ENCODE measurements at regions not wholly inside any gene's neighbourhood (a gene's known extent, or its start where the extent isn't known, plus 50 kb on each side); places are given as distances from the start of the nearest gene placed in this dataset.

DNA sequence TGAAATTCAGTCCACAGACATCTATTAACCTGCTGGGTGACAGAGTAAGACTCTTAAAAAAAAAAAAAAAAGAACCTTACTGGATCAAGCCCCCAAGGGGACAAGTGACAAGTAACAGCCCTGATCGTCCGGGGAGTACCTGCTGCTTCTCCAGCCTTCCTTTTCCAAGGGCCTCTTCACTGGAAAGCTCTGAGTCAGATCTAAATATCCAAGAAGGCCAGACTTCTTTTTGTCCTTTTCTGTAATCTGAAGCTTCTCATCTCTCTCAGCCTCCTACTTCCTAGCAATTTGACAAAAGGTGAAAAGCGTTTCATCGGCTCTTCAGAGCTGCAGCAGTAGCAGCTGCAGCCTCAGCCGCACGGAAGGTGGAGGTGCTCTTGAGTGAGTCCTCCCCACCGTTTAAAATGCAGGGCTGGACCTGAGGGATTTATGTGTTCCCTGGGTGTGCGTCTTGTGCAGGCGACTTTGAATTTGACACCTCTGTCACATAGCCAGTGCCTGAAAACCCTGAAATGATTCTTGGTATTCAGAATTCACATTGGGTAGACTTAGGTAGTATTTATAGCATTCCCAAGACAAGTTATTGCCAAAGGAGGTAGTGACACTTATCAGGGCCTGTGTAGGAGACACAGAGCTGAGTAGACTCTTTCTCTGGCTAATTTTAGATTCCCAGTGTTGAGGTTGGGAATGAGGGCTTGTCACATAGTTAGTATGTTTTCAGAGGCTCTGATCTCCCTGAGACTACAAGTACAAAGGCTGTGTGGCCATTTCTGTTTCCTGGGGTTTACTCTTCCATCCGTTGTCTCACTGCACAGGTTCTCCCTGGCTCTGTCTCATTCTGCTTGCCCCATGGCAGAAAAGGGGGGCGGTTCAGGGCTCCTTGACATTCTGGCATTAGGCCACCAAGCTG is 291.2 kb upstream of the C2CD4B start:
- no peak for DNase-seq (ENCODE audit: low spot score)
- H3K36me3 ChIP-seq (ENCODE audit: insufficient read depth, low read length) = no peaks in the 10 kb centered on the region
- no TSS peak for BruUV-seq (replicated peaks)
- H3K4me1 ChIP-seq (ENCODE audit: insufficient read depth, low read length, poor library complexity, severe bottlenecking) = no peaks in the 10 kb centered on the region
- ChIA-PET POLR2A (interaction anchor here (1.1 kb wide), 1 partner anchor 10 kb away, joined by 4 read pairs; no protein-coding TSS in a partner anchor), CTCF (ENCODE audit: unreplicated experiment) (no interaction called here)
- H3K4me3 ChIP-seq (ENCODE audit: low read depth, low read length, poor library complexity, severe bottlenecking) = no peak overlapping the region
- no peaks in the 10 kb centered on the region; the same call in 1 of the 2 replicates for H4K20me1 ChIP-seq (ENCODE audit: insufficient read depth, low read length)
- H3K9me3 ChIP-seq (ENCODE audit: low read length) = no peaks in the 10 kb centered on the region
- no peaks in the 10 kb centered on the region for H3K79me2 ChIP-seq (ENCODE audit: insufficient read depth, low read depth, low read length)
- no peaks in the 10 kb centered on the region for H3K9me2 ChIP-seq (ENCODE audit: insufficient read depth, low read length)
- intact Hi-C loops (cut with micrococcal nuclease; ENCODE audit: unreplicated experiment) = no loop called here
- H3K4me2 ChIP-seq (ENCODE audit: low read length) = no peak overlapping the region
- no peak overlapping the region for H3K27ac ChIP-seq (ENCODE audit: low read depth, low read length, poor library complexity, severe bottlenecking)
- no peak for TF ChIP-seq EZH2phosphoT487 (IDR thresholded peaks at IDR 0.05; ENCODE audit: borderline replicate concordance, low read depth, low read length)
- TF ChIP-seq, protein P1, sequence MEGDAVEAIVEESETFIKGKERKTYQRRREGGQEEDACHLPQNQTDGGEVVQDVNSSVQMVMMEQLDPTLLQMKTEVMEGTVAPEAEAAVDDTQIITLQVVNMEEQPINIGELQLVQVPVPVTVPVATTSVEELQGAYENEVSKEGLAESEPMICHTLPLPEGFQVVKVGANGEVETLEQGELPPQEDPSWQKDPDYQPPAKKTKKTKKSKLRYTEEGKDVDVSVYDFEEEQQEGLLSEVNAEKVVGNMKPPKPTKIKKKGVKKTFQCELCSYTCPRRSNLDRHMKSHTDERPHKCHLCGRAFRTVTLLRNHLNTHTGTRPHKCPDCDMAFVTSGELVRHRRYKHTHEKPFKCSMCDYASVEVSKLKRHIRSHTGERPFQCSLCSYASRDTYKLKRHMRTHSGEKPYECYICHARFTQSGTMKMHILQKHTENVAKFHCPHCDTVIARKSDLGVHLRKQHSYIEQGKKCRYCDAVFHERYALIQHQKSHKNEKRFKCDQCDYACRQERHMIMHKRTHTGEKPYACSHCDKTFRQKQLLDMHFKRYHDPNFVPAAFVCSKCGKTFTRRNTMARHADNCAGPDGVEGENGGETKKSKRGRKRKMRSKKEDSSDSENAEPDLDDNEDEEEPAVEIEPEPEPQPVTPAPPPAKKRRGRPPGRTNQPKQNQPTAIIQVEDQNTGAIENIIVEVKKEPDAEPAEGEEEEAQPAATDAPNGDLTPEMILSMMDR (conservative IDR thresholded peaks at IDR 0.05; ENCODE audit: low read length) = no peak
- no peak overlapping the region for H2AFZ ChIP-seq (ENCODE audit: low read length)

DNA sequence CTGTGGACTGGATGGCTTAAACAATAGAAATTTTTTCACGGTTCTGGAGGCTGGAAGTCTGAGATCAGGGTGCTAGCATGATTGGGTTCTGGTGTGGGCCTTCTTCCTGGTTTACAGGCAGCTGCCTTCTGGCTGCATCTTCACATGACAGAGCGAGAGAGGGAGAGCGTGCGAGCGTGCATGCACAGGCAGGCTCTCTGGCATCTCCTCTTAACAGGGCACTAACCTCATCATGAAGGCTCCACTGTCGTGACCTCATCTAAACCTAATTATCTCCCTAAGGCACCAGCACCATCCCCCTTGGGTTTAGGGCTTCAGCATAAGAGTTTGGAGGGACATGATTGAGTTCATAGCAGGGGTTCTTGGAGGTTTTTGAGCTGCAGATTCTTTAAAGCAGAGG is 292.0 kb upstream of the C2CD4B start:
- no peak for TF ChIP-seq EZH2phosphoT487 (IDR thresholded peaks at IDR 0.05; ENCODE audit: borderline replicate concordance, low read depth, low read length)
- TF ChIP-seq, protein P1 (conservative IDR thresholded peaks at IDR 0.05; ENCODE audit: low read length) = no peak
- Histone ChIP-seq H4K20me1 (ENCODE audit: insufficient read depth, low read length) (no peaks in the 10 kb centered on the region; the same call in 1 of the 2 replicates), H3K27ac (ENCODE audit: low read depth, low read length, poor library complexity, severe bottlenecking) (no peak overlapping the region), H3K9me2 (ENCODE audit: insufficient read depth, low read length) (no peaks in the 10 kb centered on the region), H3K36me3 (ENCODE audit: insufficient read depth, low read length) (no peaks in the 10 kb centered on the region), H3K4me3 (ENCODE audit: low read depth, low read length, poor library complexity, severe bottlenecking) (no peak overlapping the region), H3K79me2 (ENCODE audit: insufficient read depth, low read depth, low read length) (no peaks in the 10 kb centered on the region), H3K9me3 (ENCODE audit: low read length) (no peaks in the 10 kb centered on the region), H3K4me2 (ENCODE audit: low read length) (no peak overlapping the region), H3K4me1 (ENCODE audit: insufficient read depth, low read length, poor library complexity, severe bottlenecking) (no peaks in the 10 kb centered on the region), H2AFZ (ENCODE audit: low read length) (no peak overlapping the region)
- intact Hi-C loops (cut with micrococcal nuclease; ENCODE audit: unreplicated experiment) = no loop called here
- POLR2A ChIA-PET = interaction anchor here (1.1 kb wide), 1 partner anchor 11 kb away, joined by 4 read pairs; no protein-coding TSS in a partner anchor
- BruUV-seq (replicated peaks) = no TSS peak
- CTCF ChIA-PET (ENCODE audit: unreplicated experiment) = no interaction called here
- DNase-seq (ENCODE audit: low spot score) = no peak

DNA sequence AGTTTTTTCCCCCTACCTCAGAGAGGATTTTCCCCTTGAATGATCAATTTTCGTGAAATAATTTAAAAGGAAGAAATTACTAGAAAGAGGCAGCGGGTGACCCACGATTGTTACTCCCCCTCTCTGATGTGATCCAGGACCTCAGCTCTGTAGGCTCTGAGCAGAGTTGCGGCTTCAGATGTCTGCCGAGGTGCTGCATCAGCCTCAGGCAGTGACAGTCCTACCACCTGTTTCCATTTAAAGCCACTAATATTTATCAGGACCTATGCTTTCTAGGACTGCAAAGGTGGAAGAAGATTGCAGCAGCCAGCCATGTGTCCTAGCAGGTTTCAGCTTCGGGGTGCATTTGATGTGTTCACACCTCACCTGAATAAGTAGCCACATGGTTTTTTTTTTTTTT is 294.8 kb upstream of the C2CD4B start:
- Histone ChIP-seq H3K4me1 (ENCODE audit: insufficient read depth, low read length, poor library complexity, severe bottlenecking) (no peaks in the 10 kb centered on the region), H3K9me3 (ENCODE audit: low read length) (no peaks in the 10 kb centered on the region), H3K79me2 (ENCODE audit: insufficient read depth, low read depth, low read length) (no peaks in the 10 kb centered on the region), H3K27ac (ENCODE audit: low read depth, low read length, poor library complexity, severe bottlenecking) (no peak overlapping the region), H2AFZ (ENCODE audit: low read length) (no peak overlapping the region), H3K36me3 (ENCODE audit: insufficient read depth, low read length) (no peaks in the 10 kb centered on the region), H3K4me3 (ENCODE audit: low read depth, low read length, poor library complexity, severe bottlenecking) (no peak overlapping the region), H3K9me2 (ENCODE audit: insufficient read depth, low read length) (no peaks in the 10 kb centered on the region), H3K4me2 (ENCODE audit: low read length) (no peak overlapping the region), H4K20me1 (ENCODE audit: insufficient read depth, low read length) (no peaks in the 10 kb centered on the region; the same call in 1 of the 2 replicates)
- POLR2A ChIA-PET = no interaction called here
- CTCF ChIA-PET (ENCODE audit: unreplicated experiment) = no interaction called here
- TF ChIP-seq, protein P1 (conservative IDR thresholded peaks at IDR 0.05; ENCODE audit: low read length) = no peak
- TF ChIP-seq EZH2phosphoT487 (IDR thresholded peaks at IDR 0.05; ENCODE audit: borderline replicate concordance, low read depth, low read length) = no peak
- no TSS peak for BruUV-seq (replicated peaks)
- intact Hi-C loops (cut with micrococcal nuclease; ENCODE audit: unreplicated experiment) = no loop called here
- no peak for DNase-seq (ENCODE audit: low spot score)
